Gastrocnemius medialis (tissue), 4 donors: ENCODE measurements at regions not wholly inside any gene's neighbourhood (a gene's known extent, or its start where the extent isn't known, plus 50 kb on each side); places are given as distances from the start of the nearest gene placed in this dataset.
"Not testable (repeated sequence)": the region's sequence is repeated elsewhere in the genome, so short reads cannot be mapped to it uniquely, and the experiment has no call there.

Experiments used
- ATAC-seq, 2 donors: fragments of 150-250 bp; one replicate each; pipeline ENCODE4 v1.9.1; 2016
- DNase-seq, 2 donors: peaks; one replicate each; pipeline ENCODE4 v3.0.0-alpha.2; 2019
- H3K27ac ChIP-seq, 4 donors: fragments of 200-600 bp; sonication (generic); 1 replicate in 1 of 4; 2 replicates in 3 of 4; pipeline ENCODE4 v1.5.1; 2016 to 2018; ENCODE audit warnings: mild to moderate bottlenecking in 2 of 4, moderate library complexity in 1 of 4
- H3K27me3 ChIP-seq, 3 donors: fragments of 200-600 bp; sonication (generic) in 2 of 3; 1 replicate in 1 of 3; 2 replicates in 2 of 3; pipeline versions ENCODE4 v1.5.1 to v1.6.0; 2016 to 2019; ENCODE audit warnings: mild to moderate bottlenecking in 1 of 3, moderate library complexity in 1 of 3
- H3K36me3 ChIP-seq, 2 donors: fragments of 200-600 bp; sonication (generic) in 1 of 2; one replicate each; pipeline ENCODE4 v1.5.1; 2017 to 2018
- H3K4me1 ChIP-seq, 2 donors: fragments of 200-600 bp; sonication (generic) in 1 of 2; one replicate each; pipeline ENCODE4 v1.5.1; 2016 to 2017; ENCODE audit warnings: mild to moderate bottlenecking in 2 of 2
- H3K4me3 ChIP-seq, 4 donors: fragments of 200-600 bp; sonication (generic) in 3 of 4; 1 replicate in 1 of 4; 2 replicates in 3 of 4; pipeline ENCODE4 v1.5.1; 2016 to 2019; ENCODE audit warnings: mild to moderate bottlenecking in 2 of 4
- H3K9me3 ChIP-seq, 3 donors: fragments of 200-600 bp; sonication (generic) in 2 of 3; 1 replicate in 1 of 3; 2 replicates in 2 of 3; pipeline ENCODE4 v1.5.1; 2016 to 2019
- CTCF ChIP-seq, 5 experiments: fragments of 450-650 bp in 3 of 5; fragments of 200-600 bp in 2 of 5; sonication (generic) in 2 of 5; IDR thresholded peaks in 4 of 5; conservative IDR thresholded peaks in 1 of 5; 1 replicate in 4 of 5; 2 replicates in 1 of 5; pipeline ENCODE4 v1.5.1; 2016 to 2019; ENCODE audit warnings: antibody characterized with exemption in 5 of 5, mild to moderate bottlenecking in 3 of 5, moderate library complexity in 3 of 5
- POLR2A ChIP-seq, 2 donors: fragments of 450-650 bp; IDR thresholded peaks; one replicate each; pipeline ENCODE4 v1.6.1; 2017; ENCODE audit warnings: antibody characterized with exemption in 2 of 2, mild to moderate bottlenecking in 2 of 2, moderate library complexity in 2 of 2
- in situ Hi-C, 4 donors: fragments of 200-750 bp; cut with MboI; loops; one replicate each; pipeline versions ENCODE4 v1.15.0 to v1.8.0; 2017; ENCODE audit warnings: low sequenced_read_pairs in 4 of 4
- intact Hi-C: fragments of 100-400 bp; cut with DNase I; formaldehyde crosslinking; loops from one replicate; pipeline ENCODE4 v1.15.1; 2023; ENCODE audit warnings: low total_unique reads

- no peak for TF ChIP-seq CTCF (IDR thresholded peaks at IDR 0.05 in 4 of 5, conservative IDR thresholded peaks at IDR 0.05 in 1 of 5)
- no peak for TF ChIP-seq POLR2A (IDR thresholded peaks at IDR 0.05)
- intact Hi-C loops (no loop called here), in situ Hi-C loops (no loop called here)
- H3K9me3 ChIP-seq = no peaks in the 10 kb centered on the region
- H3K27me3 ChIP-seq = no peaks in the 10 kb centered on the region
- no peaks in the 10 kb centered on the region for H3K36me3 ChIP-seq
- ATAC-seq (no peak), DNase-seq (no peak)
- H3K4me3 ChIP-seq = no peak overlapping the region
- no peak overlapping the region for H3K27ac ChIP-seq
- no peaks in the 10 kb centered on the region for H3K4me1 ChIP-seq
Observed at GRCh38 chr7:84744385-84744784, 442.5 kb downstream of the SEMA3D start.

- no peaks in the 10 kb centered on the region for H3K9me3 ChIP-seq
- no peaks in the 10 kb centered on the region for H3K36me3 ChIP-seq
- in situ Hi-C loops (no loop called here), intact Hi-C loops (no loop called here)
- H3K4me3 ChIP-seq = no peak overlapping the region
- no peak for DNase-seq
- TF ChIP-seq POLR2A (IDR thresholded peaks at IDR 0.05) (no peak), CTCF (IDR thresholded peaks at IDR 0.05 in 4 of 5, conservative IDR thresholded peaks at IDR 0.05 in 1 of 5) (no peak)
- no peak overlapping the region for H3K27ac ChIP-seq
- no peaks in the 10 kb centered on the region for H3K27me3 ChIP-seq
- no peak for ATAC-seq
- H3K4me1 ChIP-seq = no peaks in the 10 kb centered on the region
Observed at GRCh38 chr7:84738583-84739150, 448.2 kb downstream of the SEMA3D start.

- in situ Hi-C loops (no loop called here), intact Hi-C loops (no loop called here)
- TF ChIP-seq POLR2A (IDR thresholded peaks at IDR 0.05) = no peak
- no peak for TF ChIP-seq CTCF (IDR thresholded peaks at IDR 0.05 in 4 of 5, conservative IDR thresholded peaks at IDR 0.05 in 1 of 5)
- H3K36me3 ChIP-seq = no peaks in the 10 kb centered on the region
- no peaks in the 10 kb centered on the region for H3K9me3 ChIP-seq
- ATAC-seq (no peak), DNase-seq (no peak)
- no peaks in the 10 kb centered on the region for H3K4me1 ChIP-seq
- H3K27me3 ChIP-seq = no peaks in the 10 kb centered on the region
- no peak overlapping the region for H3K27ac ChIP-seq
- H3K4me3 ChIP-seq = no peak overlapping the region
Observed at GRCh38 chr7:84735677-84736076, 451.2 kb downstream of the SEMA3D start.

- H3K9me3 ChIP-seq = no peaks in the 10 kb centered on the region
- intact Hi-C loops = no loop called here
- no peak overlapping the region for H3K4me3 ChIP-seq
- H3K4me1 ChIP-seq = no peaks in the 10 kb centered on the region
- H3K36me3 ChIP-seq = no peaks in the 10 kb centered on the region
- no peak for ATAC-seq
- DNase-seq = no peak
- H3K27ac ChIP-seq = no peak overlapping the region
- H3K27me3 ChIP-seq = no peaks in the 10 kb centered on the region
- TF ChIP-seq POLR2A (IDR thresholded peaks at IDR 0.05) = no peak
- no peak for TF ChIP-seq CTCF (IDR thresholded peaks at IDR 0.05 in 4 of 5, conservative IDR thresholded peaks at IDR 0.05 in 1 of 5)
- in situ Hi-C loops = no loop called here
Observed at GRCh38 chr7:84735011-84735410, 451.8 kb downstream of the SEMA3D start.

- H3K4me1 ChIP-seq, H3K36me3 ChIP-seq, in situ Hi-C loops, DNase-seq, intact Hi-C loops, H3K9me3 ChIP-seq, H3K27me3 ChIP-seq, H3K4me3 ChIP-seq, H3K27ac ChIP-seq, ATAC-seq: not testable (repeated sequence)
Observed at GRCh38 chr7:84733976-84734375, 452.9 kb downstream of the SEMA3D start.

- H3K27me3 ChIP-seq, H3K9me3 ChIP-seq, H3K4me3 ChIP-seq, H3K27ac ChIP-seq, DNase-seq, in situ Hi-C loops, H3K4me1 ChIP-seq, ATAC-seq, intact Hi-C loops, H3K36me3 ChIP-seq: not testable (repeated sequence)
Observed at GRCh38 chr7:84730864-84731263, 456.0 kb downstream of the SEMA3D start.
